Hematopoietic multipotent progenitor cell treated with erythropoietin and hydrocortisone succinate and interleukin-3 and kit ligand, for 4 days (in vitro differentiated cells): ENCODE measurements at regions not wholly inside any gene's neighbourhood (a gene's known extent, or its start where the extent isn't known, plus 50 kb on each side); places are given as distances from the start of the nearest gene placed in this dataset.
"Not testable (repeated sequence)": the region's sequence is repeated elsewhere in the genome, so short reads cannot be mapped to it uniquely, and the experiment has no call there.

Source experiments
- DNase-seq: peaks from one replicate; pipeline ENCODE4 v3.0.0-alpha.2; 2015

GRCh38 chr2:168300460-168300859 is 53.1 kb upstream of the STK39 start:
- DNase-seq, result no peak

GRCh38 chr2:168304024-168304681 is 56.8 kb upstream of the STK39 start:
- no peak for DNase-seq

- DNase-seq, result no peak
These were observed 60.0 kb upstream of the STK39 start for GRCh38 chr2:168307379-168307778.

GRCh38 chr2:168310580-168310979 is 63.2 kb upstream of the STK39 start:
- DNase-seq, result no peak

GRCh38 chr2:168311261-168311910 is 64.0 kb upstream of the STK39 start:
- DNase-seq, result peak; percentile 3

GRCh38 chr2:168312036-168312822 is 64.8 kb upstream of the STK39 start:
- no peak for DNase-seq

- DNase-seq, result no peak
These were observed 66.8 kb upstream of the STK39 start for GRCh38 chr2:168314236-168314635.

GRCh38 chr2:168315331-168316072 is 68.1 kb upstream of the STK39 start:
- DNase-seq, result no peak

- DNase-seq, result no peak
These were observed 68.7 kb upstream of the STK39 start for GRCh38 chr2:168316073-168316440.

GRCh38 chr2:168317282-168317681 is 69.9 kb upstream of the STK39 start:
- no peak for DNase-seq

GRCh38 chr2:168320267-168320666 is 72.9 kb upstream of the STK39 start:
- DNase-seq, result no peak

GRCh38 chr2:168322325-168323007 is 75.1 kb upstream of the STK39 start:
- no peak for DNase-seq

- DNase-seq, result no peak
These were observed 76.2 kb upstream of the STK39 start for GRCh38 chr2:168323529-168324021.

GRCh38 chr2:168326572-168326971 is 79.2 kb upstream of the STK39 start:
- DNase-seq, result no peak

- no peak for DNase-seq
These were observed 79.9 kb upstream of the STK39 start for GRCh38 chr2:168327328-168327727.

GRCh38 chr2:168328421-168328820 is 81.0 kb upstream of the STK39 start:
- no peak for DNase-seq

- no peak for DNase-seq
These were observed 83.4 kb upstream of the STK39 start for GRCh38 chr2:168330624-168331423.

- not testable (repeated sequence) for DNase-seq
These were observed 87.9 kb upstream of the STK39 start for GRCh38 chr2:168335254-168335653.

GRCh38 chr2:168336786-168337388 is 89.5 kb upstream of the STK39 start:
- peak; percentile 22 for DNase-seq

GRCh38 chr2:168338292-168338691 is 90.9 kb upstream of the STK39 start:
- no peak for DNase-seq

GRCh38 chr2:168338803-168339437 is 91.5 kb upstream of the STK39 start:
- no peak for DNase-seq
